ENCODE measurements at regions not wholly inside any gene's neighbourhood (a gene's known extent, or its start where the extent isn't known, plus 50 kb on each side); places are given as distances from the start of the nearest gene placed in this dataset.
A peak's percentile ranks its signal among the peaks of the same experiment; 100 is the strongest.

- no peak for DNase-seq (ENCODE audit: low read depth)
These were observed 369.9 kb upstream of the NR3C2 start for GRCh38 chr4:148812101-148812500.

GRCh38 chr4:148810461-148810860 is 368.2 kb upstream of the NR3C2 start:
- no peak for DNase-seq (ENCODE audit: low read depth)

- DNase-seq (ENCODE audit: low read depth) = no peak
These were observed 366.2 kb upstream of the NR3C2 start for GRCh38 chr4:148808416-148808815.

GRCh38 chr4:148800940-148801339 is 358.7 kb upstream of the NR3C2 start:
- DNase-seq (ENCODE audit: low read depth) = no peak

- DNase-seq (ENCODE audit: low read depth) = no peak
These were observed 358.2 kb upstream of the NR3C2 start for GRCh38 chr4:148800336-148800885.

- no peak for DNase-seq (ENCODE audit: low read depth)
These were observed 353.1 kb upstream of the NR3C2 start for GRCh38 chr4:148795156-148795864.

GRCh38 chr4:148793221-148793620 is 351.0 kb upstream of the NR3C2 start:
- no peak for DNase-seq (ENCODE audit: low read depth)

GRCh38 chr4:148790691-148791090 is 348.5 kb upstream of the NR3C2 start:
- DNase-seq (ENCODE audit: low read depth) = no peak

GRCh38 chr4:148790246-148790645 is 348.0 kb upstream of the NR3C2 start:
- no peak for DNase-seq (ENCODE audit: low read depth)

GRCh38 chr4:148787831-148788477 is 345.7 kb upstream of the NR3C2 start:
- DNase-seq (ENCODE audit: low read depth) = peak; percentile 13

GRCh38 chr4:148787285-148787684 is 345.1 kb upstream of the NR3C2 start:
- no peak for DNase-seq (ENCODE audit: low read depth)

GRCh38 chr4:148786699-148787098 is 344.5 kb upstream of the NR3C2 start:
- DNase-seq (ENCODE audit: low read depth) = no peak

GRCh38 chr4:148782284-148782683 is 340.1 kb upstream of the NR3C2 start:
- no peak for DNase-seq (ENCODE audit: low read depth)

GRCh38 chr4:148780426-148781005 is 338.3 kb upstream of the NR3C2 start:
- DNase-seq (ENCODE audit: low read depth) = no peak

GRCh38 chr4:148779771-148780170 is 337.6 kb upstream of the NR3C2 start:
- no peak for DNase-seq (ENCODE audit: low read depth)

GRCh38 chr4:148778980-148779675 is 336.9 kb upstream of the NR3C2 start:
- DNase-seq (ENCODE audit: low read depth) = no peak

- peak; percentile 18 for DNase-seq (ENCODE audit: low read depth)
These were observed 334.7 kb upstream of the NR3C2 start for GRCh38 chr4:148776941-148777340.

GRCh38 chr4:148774134-148774533 is 331.9 kb upstream of the NR3C2 start:
- DNase-seq (ENCODE audit: low read depth) = no peak

GRCh38 chr4:148773313-148773712 is 331.1 kb upstream of the NR3C2 start:
- no peak for DNase-seq (ENCODE audit: low read depth)

- DNase-seq (ENCODE audit: low read depth) = no peak
These were observed 328.6 kb upstream of the NR3C2 start for GRCh38 chr4:148770848-148771247.

GRCh38 chr4:148770377-148770776 is 328.2 kb upstream of the NR3C2 start:
- DNase-seq (ENCODE audit: low read depth) = no peak

- no peak for DNase-seq (ENCODE audit: low read depth)
These were observed 322.5 kb upstream of the NR3C2 start for GRCh38 chr4:148764720-148765119.

- no peak for DNase-seq (ENCODE audit: low read depth)
These were observed 315.0 kb upstream of the NR3C2 start for GRCh38 chr4:148757171-148757570.

Data from GM04503 (cell line).